ENCODE measurements at regions not wholly inside any gene's neighbourhood (a gene's known extent, or its start where the extent isn't known, plus 50 kb on each side); places are given as distances from the start of the nearest gene placed in this dataset.
"Not testable (repeated sequence)": the region's sequence is repeated elsewhere in the genome, so short reads cannot be mapped to it uniquely, and the experiment has no call there.

DNA sequence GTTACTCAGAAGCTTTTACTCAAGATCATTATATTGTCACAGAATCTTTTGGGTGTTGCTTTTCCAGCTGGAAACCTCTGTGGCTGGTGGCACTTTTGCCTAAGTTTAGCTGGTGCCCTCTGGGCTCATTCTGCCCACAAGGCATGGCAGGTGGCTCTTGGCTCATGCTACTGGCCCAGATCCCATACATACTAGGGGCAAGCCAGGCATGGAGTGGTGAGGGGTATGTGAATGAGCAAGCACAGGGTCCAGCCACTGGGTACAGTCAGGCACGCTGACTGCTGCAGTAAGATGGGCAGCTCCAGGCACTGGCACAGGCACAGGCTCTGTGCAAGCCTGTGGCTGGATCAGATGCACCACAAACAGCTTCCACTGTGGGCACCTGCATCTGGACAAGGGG lies 375.0 kb upstream of the SEMA3C start:
- ChIA-PET CTCF (no interaction called here), POLR2A (no interaction called here)

DNA sequence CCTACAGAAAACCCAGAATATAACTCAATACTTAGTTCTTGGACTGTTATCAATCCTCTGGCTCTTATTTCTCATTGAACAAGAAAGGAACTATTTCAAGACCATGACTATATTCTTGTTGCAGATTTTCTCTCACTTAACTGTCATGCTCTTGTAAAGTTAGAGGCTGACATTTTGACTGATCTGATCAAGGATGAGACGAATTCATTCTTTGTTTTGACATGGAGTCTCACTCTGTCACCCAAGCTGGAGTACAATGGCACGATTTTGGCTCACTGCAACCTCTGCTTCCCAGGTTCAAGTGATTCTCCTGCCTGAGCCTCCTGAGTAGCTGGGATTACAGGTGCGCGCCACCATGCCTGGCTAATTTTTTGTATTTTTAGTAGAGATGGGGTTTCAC lies 367.9 kb upstream of the SEMA3C start:
- H3K27ac ChIP-seq (ENCODE audit: extremely low read depth, low read depth, low read length); H3K9me3 ChIP-seq (ENCODE audit: control insufficient read depth, insufficient read depth, low read depth, low read length); H3K4me3 ChIP-seq (ENCODE audit: low read depth, low read length); POLR2A ChIA-PET; H3K4me1 ChIP-seq (ENCODE audit: control insufficient read depth, insufficient read depth, low read length); H3K36me3 ChIP-seq (ENCODE audit: control insufficient read depth in 2 of 2, insufficient read depth in 1 of 2, low read length in 2 of 2); CTCF ChIA-PET: not testable (repeated sequence)

More for the DNA sequence above, 375.0 kb upstream of the SEMA3C start:
- TF ChIP-seq MZF1 (tag by site-specific recombination; IDR thresholded peaks at IDR 0.05; ENCODE audit: borderline replicate concordance) (no peak), ZNF677 (tag by site-specific recombination; IDR thresholded peaks at IDR 0.05) (no peak), SETDB1 (IDR thresholded peaks at IDR 0.05; ENCODE audit: insufficient read length, low read length) (no peak), ZBTB21 (tag by site-specific recombination; IDR thresholded peaks at IDR 0.05) (no peak), ZXDB (tag by site-specific recombination; IDR thresholded peaks at IDR 0.05) (no peak), ZNF175 (tag by site-specific recombination; IDR thresholded peaks at IDR 0.05) (no peak), ZNF571 (tag by site-specific recombination; IDR thresholded peaks at IDR 0.05) (no peak), ZNF2 (tag by site-specific recombination; IDR thresholded peaks at IDR 0.05) (no peak), ZNF48 (tag by site-specific recombination; IDR thresholded peaks at IDR 0.05) (no peak), ZNF24 (tag by site-specific recombination; IDR thresholded peaks at IDR 0.05) (no peak), ZNF10 (tag by site-specific recombination; IDR thresholded peaks at IDR 0.05) (no peak)
- TF ChIP-seq, protein P1, sequence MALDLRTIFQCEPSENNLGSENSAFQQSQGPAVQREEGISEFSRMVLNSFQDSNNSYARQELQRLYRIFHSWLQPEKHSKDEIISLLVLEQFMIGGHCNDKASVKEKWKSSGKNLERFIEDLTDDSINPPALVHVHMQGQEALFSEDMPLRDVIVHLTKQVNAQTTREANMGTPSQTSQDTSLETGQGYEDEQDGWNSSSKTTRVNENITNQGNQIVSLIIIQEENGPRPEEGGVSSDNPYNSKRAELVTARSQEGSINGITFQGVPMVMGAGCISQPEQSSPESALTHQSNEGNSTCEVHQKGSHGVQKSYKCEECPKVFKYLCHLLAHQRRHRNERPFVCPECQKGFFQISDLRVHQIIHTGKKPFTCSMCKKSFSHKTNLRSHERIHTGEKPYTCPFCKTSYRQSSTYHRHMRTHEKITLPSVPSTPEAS (tag by site-specific recombination; IDR thresholded peaks at IDR 0.05), result no peak
- TF ChIP-seq, protein P2, sequence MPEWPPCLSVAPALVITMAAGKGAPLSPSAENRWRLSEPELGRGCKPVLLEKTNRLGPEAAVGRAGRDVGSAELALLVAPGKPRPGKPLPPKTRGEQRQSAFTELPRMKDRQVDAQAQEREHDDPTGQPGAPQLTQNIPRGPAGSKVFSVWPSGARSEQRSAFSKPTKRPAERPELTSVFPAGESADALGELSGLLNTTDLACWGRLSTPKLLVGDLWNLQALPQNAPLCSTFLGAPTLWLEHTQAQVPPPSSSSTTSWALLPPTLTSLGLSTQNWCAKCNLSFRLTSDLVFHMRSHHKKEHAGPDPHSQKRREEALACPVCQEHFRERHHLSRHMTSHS (tag by site-specific recombination; IDR thresholded peaks at IDR 0.05), result no peak
- TF ChIP-seq, protein P3, sequence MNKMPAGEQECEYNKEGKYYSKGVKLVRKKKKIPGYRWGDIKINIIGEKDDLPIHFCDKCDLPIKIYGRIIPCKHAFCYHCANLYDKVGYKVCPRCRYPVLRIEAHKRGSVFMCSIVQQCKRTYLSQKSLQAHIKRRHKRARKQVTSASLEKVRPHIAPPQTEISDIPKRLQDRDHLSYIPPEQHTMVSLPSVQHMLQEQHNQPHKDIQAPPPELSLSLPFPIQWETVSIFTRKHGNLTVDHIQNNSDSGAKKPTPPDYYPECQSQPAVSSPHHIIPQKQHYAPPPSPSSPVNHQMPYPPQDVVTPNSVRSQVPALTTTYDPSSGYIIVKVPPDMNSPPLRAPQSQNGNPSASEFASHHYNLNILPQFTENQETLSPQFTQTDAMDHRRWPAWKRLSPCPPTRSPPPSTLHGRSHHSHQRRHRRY (tag by site-specific recombination; IDR thresholded peaks at IDR 0.05), result no peak
- Histone ChIP-seq H3K27ac (ENCODE audit: extremely low read depth, low read depth, low read length) (no peak overlapping the region), H3K9me3 (ENCODE audit: control insufficient read depth, insufficient read depth, low read depth, low read length) (no peaks in the 10 kb centered on the region), H3K36me3 (ENCODE audit: control insufficient read depth in 2 of 2, insufficient read depth in 1 of 2, low read length in 2 of 2) (no peaks in the 10 kb centered on the region), H3K4me1 (ENCODE audit: control insufficient read depth, insufficient read depth, low read length) (peaks cover under 1% of the 10 kb centered on the region; the same call in 1 of the 2 replicates), H3K4me3 (ENCODE audit: low read depth, low read length) (no peak overlapping the region)

DNA sequence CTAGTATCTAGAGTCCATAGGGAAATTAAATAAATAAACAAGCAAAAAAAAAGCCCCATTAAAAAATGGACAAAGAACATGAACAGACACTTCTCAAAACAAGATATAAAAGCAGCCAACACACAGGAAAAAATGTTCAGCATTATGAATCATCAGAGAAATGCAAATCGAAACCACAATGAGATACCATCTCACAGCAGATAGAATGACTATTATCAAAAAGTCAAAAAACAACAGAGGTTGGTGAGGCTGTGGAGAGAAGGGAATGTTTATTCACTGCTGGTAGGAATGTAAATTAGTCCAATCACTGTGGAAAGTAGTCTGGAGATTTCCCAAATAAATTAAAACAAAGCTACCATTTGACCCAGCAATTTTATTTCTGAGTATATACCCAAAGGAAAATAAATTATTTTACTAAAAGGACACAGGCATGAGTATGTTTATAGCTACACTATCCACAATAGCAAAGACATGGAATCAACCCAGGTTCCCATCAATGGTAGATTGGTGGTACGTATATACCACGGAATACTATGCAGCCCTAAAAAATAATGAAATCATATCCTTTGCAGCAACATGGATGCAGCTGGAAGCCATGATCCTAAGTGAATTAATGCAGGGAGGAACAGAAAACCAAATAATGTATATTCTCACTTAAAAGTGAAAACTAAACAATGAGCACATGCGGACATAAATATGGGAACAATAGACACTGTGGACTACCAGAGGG lies 366.5 kb upstream of the SEMA3C start:
- Histone ChIP-seq H3K4me1 (ENCODE audit: control insufficient read depth, insufficient read depth, low read length) (no peaks in the 10 kb centered on the region; the same call in 1 of the 2 replicates), H3K27ac (ENCODE audit: extremely low read depth, low read depth, low read length) (no peak overlapping the region), H3K4me3 (ENCODE audit: low read depth, low read length) (no peak overlapping the region), H3K36me3 (ENCODE audit: control insufficient read depth in 2 of 2, insufficient read depth in 1 of 2, low read length in 2 of 2) (no peaks in the 10 kb centered on the region), H3K9me3 (ENCODE audit: control insufficient read depth, insufficient read depth, low read depth, low read length) (no peaks in the 10 kb centered on the region)
- TF ChIP-seq KLF1 (tag by site-specific recombination; IDR thresholded peaks at IDR 0.05), result no peak
- peak; percentile 24; the same call in 1 of the 2 replicates for TF ChIP-seq ZNF146 (tag by site-specific recombination; IDR thresholded peaks at IDR 0.05)
- POLR2A ChIA-PET, result no interaction called here
- CTCF ChIA-PET, result no interaction called here

DNA sequence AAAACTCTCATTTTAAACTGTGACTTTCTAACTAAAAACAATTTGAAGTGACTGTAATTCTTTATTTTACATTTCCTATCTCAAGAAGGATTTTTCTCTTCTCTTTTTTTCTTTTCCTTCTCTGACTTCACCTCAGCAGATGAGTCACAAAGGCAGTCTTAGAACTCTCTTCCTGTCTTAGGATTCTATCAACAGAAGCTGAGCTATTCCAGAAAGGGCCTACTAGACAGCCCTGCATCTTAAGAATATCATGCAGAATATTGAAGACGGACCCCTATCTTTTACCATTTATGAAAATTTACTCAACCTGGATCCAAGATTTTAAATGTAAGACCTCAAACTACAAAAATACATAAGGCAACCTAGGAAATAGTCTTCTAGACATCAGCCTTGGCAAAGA lies 365.7 kb upstream of the SEMA3C start:
- ChIA-PET CTCF (no interaction called here), POLR2A (no interaction called here)
- Histone ChIP-seq H3K27ac (ENCODE audit: extremely low read depth, low read depth, low read length) (no peak overlapping the region), H3K4me1 (ENCODE audit: control insufficient read depth, insufficient read depth, low read length) (no peaks in the 10 kb centered on the region; the same call in 1 of the 2 replicates), H3K36me3 (ENCODE audit: control insufficient read depth in 2 of 2, insufficient read depth in 1 of 2, low read length in 2 of 2) (no peaks in the 10 kb centered on the region), H3K4me3 (ENCODE audit: low read depth, low read length) (no peak overlapping the region), H3K9me3 (ENCODE audit: control insufficient read depth, insufficient read depth, low read depth, low read length) (no peaks in the 10 kb centered on the region)
- TF ChIP-seq KLF8 (tag by site-specific recombination; IDR thresholded peaks at IDR 0.05) (no peak), ZNF404 (tag by site-specific recombination; IDR thresholded peaks at IDR 0.05) (no peak), ZNF510 (tag by site-specific recombination; IDR thresholded peaks at IDR 0.05; ENCODE audit: insufficient replicate concordance) (no peak), YY2 (tag by site-specific recombination; IDR thresholded peaks at IDR 0.05) (no peak), ZNF658 (tag by site-specific recombination; IDR thresholded peaks at IDR 0.05) (no peak), ZNF366 (tag by site-specific recombination; conservative IDR thresholded peaks at IDR 0.05) (no peak)
- TF ChIP-seq, protein P4, sequence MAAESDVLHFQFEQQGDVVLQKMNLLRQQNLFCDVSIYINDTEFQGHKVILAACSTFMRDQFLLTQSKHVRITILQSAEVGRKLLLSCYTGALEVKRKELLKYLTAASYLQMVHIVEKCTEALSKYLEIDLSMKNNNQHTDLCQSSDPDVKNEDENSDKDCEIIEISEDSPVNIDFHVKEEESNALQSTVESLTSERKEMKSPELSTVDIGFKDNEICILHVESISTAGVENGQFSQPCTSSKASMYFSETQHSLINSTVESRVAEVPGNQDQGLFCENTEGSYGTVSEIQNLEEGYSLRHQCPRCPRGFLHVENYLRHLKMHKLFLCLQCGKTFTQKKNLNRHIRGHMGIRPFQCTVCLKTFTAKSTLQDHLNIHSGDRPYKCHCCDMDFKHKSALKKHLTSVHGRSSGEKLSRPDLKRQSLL (tag by site-specific recombination; IDR thresholded peaks at IDR 0.05), result no peak
- TF ChIP-seq, protein P5, sequence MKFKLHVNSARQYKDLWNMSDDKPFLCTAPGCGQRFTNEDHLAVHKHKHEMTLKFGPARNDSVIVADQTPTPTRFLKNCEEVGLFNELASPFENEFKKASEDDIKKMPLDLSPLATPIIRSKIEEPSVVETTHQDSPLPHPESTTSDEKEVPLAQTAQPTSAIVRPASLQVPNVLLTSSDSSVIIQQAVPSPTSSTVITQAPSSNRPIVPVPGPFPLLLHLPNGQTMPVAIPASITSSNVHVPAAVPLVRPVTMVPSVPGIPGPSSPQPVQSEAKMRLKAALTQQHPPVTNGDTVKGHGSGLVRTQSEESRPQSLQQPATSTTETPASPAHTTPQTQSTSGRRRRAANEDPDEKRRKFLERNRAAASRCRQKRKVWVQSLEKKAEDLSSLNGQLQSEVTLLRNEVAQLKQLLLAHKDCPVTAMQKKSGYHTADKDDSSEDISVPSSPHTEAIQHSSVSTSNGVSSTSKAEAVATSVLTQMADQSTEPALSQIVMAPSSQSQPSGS (tag by site-specific recombination; IDR thresholded peaks at IDR 0.05; ENCODE audit: low read depth), result no peak
